NCI-H1694 treated with DMSO at 0.1 percent for 48 hours (cell line): ENCODE measurements at regions not wholly inside any gene's neighbourhood (a gene's known extent, or its start where the extent isn't known, plus 50 kb on each side); places are given as distances from the start of the nearest gene placed in this dataset.
"Not testable (repeated sequence)": the region's sequence is repeated elsewhere in the genome, so short reads cannot be mapped to it uniquely, and the experiment has no call there.

Experiments
- DNase-seq: peaks from one replicate; lab custom pipeline; 2025; lab: John Stamatoyannopoulos, UW

DNA sequence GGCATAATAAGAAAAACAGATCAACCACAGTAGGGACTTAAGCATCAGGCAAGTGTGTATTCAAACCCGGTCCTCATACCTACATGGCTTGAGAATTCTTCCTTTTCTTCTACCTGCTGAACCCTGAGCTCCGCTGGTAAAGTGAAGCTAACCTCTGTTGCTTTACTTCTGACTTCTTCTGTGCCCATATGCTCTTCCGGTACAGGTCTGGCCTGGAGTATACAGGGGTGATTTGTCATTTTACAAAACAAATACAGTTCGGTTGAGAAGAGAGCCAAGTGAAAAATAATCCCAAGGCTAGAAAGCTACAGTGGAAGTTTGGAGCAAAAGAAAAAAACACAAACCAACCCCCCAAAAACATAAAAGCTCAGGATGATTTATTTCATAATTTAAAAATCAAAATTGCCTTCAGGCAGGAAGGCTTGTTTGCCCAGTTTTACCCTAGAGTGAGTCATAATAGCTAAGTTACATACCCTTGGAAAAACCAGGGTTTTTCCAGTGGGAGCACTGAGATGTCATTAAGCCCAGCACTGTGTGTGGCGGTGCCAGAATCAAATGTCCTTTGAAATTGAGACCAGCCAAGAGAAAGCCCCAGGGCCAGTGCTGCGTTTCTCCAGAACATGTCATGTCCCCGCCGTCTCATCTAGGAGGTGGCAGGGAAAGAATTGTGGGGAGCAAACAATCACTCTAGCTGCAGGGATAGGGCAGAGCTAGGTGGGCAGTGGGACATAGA, 305.5 kb upstream of the ISX start:
- DNase-seq = no peak

DNA sequence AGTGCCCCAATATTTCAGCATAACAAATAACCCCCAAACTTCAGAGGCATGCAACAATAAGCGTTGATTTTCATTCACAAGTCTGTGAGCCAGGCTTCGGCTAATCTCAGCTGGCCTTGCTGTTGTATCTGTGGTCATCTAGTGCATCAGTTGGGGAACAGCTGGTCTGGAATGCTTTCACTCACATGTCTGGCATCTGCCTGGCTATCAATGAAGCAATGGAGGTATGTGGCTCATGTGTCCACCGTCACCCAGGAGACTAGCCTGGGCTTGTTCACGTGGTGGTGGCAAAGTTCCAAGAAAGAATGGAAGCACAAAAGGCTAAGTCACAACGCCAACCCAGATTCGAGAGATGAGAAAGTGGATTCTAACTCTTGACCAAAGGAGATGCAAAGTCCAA, 304.8 kb upstream of the ISX start:
- no peak for DNase-seq

DNA sequence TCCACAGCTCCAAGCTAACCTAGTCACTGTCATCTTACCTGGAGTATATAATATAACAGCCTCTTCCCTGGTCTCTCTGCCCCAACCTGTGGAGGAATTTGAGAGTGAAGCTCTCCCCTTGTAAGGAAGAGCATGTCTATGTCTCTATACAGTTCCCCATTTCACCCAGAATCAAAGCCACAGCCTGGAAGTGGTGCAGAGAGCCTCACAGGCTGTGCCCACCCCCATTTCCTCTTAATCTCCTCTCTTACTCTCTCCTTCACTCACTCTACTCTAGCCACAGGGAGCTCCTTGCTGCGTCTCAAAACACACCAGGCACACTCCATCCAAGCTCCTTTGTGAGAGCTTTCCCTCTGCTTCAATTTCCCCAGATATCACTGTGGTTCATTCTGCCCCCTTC, 302.5 kb upstream of the ISX start:
- no peak for DNase-seq

DNA sequence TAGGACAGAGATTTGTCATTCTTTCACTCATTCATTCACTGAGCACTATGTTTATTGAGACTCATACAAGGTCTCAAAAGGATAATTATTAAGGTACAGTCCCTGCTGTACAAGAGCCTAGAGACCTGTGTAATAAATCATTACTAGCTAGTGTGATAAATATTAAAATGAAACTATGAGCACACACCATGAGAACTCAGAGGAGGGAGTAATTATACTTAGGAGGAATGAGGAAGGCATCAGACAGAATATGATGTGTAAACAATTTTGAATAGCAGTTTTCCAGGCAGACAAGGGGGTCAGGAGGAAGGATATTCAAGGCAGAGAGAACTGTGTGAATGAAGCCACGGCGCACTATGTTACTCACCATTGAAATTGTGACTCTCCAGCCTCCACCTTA, 300.8 kb upstream of the ISX start:
- DNase-seq = no peak

DNA sequence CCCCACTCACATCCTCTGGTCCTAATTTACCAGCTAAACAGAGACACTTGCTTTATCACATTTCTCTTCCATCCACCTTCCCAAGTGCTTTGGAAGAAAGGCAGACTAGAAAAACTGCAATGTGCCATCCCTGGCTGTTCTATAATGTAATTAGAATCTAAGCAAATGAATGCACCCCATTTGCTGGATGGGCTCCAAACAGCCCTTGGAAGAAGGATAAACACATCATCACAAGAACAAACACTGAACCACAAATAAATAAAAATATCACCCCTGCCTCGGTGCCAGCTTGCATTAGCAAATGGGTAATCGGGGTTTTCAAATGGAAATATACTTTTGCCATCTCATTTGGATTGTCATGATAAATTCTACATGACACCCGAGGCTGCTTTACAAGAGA, 296.6 kb upstream of the ISX start:
- no peak for DNase-seq

DNA sequence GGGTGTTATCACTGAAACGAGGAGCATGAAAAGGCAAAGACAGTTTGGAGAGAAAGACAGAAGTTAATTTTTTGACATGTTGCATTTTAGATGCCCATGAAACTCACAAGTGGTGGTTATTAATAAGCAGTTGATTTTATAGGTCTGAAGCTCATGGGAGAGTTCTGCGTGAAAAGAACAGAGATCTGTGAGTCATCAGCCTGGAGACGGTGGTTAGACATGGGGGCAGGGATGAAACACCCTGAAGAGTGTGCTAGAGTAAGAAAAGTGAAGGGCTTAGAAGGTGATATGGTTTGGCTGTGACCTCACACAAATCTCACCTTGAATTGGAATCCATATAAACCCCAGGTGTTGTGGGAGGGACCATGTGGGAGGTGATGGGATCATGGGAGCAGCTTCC, 289.1 kb upstream of the ISX start:
- no peak for DNase-seq

DNA sequence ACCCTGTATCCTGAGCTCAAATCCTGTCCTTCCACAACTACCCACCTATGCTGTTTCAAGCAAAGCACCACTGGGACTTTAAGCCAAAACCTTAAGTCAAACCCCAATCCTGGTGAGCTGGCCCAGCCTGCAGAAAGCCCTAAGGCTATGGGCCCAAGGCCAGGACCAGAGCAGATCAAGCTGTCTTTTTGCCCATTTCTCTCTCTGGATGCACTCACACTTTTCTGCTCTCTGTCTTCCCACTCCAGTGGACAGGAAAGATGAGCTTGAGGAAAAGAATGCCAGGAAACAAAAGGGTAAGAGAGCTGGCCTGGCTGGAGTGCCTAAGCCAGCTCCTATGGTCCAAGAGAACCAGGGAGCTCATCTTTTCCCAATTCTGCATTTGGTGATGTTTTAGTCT, 284.3 kb upstream of the ISX start:
- DNase-seq = no peak

DNA sequence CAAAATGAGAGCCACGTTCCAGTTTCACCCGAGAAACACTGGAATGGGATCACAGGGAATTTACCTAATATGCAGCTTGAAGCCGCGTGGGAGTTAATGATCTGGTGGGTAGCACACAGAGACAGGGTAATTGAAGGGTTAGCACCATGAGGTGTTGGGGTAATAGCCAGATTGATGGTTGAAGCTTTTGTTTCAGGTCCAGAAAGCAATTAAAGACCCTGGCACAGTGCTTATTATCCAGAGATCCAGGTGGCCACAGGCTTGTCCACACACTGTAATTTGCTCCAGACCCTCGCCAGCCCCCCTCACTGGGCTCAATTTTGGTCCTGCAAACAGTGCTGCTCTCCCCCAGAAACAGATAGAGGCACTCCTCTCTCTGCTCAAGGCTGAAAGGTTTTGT, 282.5 kb upstream of the ISX start:
- no peak for DNase-seq

DNA sequence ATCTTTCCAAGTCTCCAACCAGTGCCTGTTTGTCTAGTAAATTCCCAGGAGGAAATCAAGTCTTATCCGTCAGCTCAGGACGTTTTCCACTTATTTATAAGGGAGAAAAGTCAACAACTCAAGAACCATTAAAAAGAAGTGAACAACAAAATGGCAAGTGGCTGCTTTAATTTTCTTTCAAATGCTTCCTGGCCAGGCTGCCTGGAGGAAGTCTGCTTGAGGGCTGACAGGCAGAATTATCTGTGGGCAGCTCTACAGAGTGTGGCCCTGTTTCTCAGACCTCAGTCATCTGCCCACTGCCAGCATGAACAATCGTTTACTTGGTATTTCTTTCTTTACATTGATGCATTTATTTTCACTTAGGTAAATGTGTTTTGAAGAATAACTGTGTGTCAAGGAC, 281.9 kb upstream of the ISX start:
- no peak for DNase-seq

DNA sequence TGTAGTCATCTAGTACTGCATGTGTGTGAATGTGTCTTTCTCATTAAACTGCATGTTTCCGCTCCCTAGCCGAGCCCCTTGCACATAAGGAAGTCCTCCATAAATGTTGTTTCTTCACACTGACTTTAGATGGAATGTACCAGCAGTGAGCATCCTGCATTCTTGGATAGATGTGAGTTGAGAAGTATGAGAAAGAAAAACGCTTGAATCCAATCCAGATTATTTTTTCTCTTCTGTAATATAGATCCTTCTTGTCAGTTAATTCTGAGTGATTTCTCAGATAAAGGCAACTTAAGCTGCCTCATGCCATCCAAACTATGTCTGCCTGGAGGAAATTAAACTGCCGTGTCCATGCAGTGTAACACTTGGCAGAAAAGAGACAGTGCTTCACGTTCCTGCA, 268.1 kb upstream of the ISX start:
- DNase-seq = no peak

DNA sequence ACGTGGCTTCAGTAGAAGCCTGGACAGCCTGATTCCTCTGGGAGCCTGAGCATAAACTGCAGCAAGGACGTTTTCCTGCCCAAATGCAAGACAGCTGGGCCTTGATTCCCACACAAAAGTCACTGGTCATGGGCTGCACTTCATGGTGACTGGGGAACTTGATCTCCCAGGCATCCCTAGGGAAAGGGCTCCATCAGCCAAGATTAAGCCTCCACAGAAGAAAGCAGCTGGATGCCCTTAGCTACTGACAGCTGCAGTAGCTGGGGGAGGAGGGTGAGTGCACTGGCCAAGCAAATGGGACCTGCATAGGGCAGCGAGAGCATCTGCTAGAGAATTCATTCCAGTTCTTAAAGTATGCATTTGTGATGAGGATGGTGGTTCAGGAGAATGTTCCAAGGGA, 267.4 kb upstream of the ISX start:
- DNase-seq = no peak

DNA sequence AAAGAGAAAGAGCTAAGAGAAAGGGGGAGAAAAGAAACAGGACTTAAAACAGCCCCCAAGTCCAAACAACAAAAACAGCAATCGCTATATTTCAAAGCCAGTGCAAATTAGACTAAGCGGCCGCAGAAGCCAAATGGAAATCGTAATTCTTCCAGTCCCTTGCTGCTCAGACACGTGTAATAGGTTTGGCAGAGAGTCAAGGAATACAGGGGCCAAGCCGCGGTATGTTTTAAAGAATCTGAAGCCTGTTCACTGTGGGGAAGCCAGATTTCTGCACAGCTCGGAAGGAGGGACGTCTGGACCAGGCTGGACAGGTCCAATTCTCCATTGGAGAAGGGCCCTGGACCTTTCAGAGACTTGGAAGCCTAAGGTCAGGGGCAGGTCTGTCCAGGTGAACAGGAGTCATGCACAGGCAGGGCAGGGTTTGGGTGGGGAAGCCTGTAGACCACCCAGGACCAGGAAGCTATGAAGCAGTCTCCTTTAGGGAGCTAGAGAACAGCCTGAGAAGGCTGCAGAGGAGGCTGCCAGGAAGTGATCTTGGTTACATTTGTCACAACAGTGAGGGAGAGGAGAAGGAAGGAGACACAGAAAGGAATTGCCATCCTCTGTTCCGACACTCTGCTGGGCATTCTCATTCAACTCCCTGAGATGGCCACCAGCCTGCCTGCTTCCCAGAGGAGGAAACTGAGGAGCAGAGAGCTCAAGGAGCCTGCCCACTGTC, 265.5 kb upstream of the ISX start:
- DNase-seq = no peak

DNA sequence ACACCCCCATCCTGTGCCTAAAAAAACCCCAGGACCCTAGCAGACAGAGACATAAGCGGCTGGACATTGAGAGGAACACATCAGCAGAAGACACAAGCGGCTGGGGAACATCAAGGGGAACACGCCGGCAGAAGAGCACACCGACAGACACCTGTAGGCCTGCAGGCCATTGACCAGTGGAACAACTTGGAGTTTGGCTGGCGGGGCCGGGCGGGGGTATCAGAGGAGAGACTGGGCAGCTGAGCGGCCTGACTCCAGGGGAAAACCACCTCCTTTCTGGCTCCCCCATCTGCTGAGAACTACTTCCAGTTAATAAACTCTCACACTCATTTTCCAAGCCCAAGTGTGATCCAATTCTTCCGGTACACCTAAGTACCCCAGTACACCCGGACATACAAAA, 264.7 kb upstream of the ISX start:
- DNase-seq = no peak

DNA sequence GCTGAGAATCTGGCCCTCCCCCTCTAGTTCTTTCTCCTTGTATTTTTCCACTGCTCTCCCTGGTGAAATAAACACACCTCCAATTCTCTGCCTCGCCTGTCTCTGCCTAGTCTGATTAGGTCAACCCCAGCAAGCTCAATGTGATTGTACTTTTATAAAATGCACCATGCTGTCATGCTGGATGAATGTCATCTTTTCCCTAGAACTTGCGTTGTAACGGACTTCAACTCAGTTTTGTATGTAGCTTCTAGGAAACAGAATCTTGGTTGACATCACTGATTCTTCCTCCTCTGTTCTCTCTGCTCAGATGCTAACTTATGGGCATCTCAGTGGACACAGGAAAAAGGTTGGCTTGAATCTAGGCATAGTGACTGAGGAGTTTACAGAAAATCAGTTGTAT, 261.9 kb upstream of the ISX start:
- no peak for DNase-seq

DNA sequence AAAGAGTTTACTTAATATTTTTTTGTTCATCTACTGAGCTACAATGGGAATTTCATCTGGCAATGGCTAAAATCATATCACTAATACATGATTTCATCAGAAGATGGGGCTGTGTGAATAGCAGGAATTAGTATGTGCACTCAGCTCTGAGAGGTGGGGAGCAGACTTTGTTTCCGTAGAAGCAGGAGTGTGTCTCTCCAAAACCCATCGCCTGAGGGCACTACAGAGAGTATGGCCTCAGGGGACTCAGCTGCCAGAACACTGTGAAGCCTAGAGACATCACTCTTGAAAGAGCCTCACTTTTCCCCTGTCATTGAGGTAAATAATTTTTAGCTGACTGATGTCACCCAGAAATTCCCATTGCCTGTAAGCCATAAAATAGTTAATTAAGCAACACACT, 261.4 kb upstream of the ISX start:
- no peak for DNase-seq

DNA sequence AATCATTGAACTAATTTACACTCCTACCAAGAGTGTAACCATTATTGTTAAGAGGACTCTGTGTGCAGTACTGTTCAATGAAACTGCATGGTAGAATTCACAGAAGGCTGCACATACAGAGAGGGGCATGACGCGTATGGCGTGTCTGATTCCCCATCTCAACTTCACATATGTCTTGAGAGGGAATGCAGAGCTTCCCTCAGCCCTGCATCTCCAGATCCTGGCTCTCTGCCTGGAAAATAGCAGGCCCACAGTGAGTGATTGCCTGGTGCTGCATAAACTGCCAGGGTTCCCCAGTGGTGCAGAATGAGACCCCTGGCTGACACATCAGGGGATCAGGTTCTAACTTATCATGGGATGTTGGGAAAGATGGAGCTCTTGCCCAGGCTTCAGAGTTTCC, 260.2 kb upstream of the ISX start:
- DNase-seq = no peak

DNA sequence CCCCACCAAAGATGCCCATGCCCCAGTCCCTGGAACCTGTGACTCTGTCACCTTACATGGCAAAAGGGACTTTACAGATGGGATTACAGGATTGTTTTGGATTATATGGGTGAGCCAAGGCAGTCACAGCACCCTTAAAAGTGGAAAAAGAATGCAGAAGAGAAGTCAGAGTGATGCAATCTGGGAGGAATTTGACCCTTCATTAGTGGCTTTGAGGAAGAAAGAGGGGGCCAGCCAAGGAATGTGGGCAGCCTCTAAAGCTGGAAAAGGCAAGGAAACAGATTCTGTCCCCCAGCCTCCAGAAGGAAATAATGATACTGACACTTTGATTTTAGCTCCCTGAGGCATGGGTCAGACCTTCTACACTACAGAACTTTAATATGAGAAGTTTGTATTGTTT, 257.3 kb upstream of the ISX start:
- DNase-seq = no peak

DNA sequence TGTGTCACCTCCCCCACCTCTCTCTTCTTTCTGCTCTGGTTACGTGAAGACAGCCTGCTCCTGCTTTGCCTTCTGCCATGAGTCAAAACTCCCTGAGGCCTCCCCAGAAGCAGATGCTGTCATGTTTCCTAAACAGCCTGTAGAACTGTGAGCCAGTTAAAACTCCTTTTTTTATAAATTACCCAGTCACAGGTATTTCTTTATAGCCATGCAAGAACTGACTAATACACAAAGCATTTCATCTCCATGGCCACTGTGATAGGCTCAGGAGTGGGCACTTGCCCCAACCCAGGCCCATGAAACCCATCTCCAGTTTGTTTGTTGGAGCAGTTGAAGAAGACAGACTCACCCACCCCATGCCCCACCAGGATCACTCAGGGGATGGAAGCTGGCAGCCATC, 253.3 kb upstream of the ISX start:
- DNase-seq = no peak

DNA sequence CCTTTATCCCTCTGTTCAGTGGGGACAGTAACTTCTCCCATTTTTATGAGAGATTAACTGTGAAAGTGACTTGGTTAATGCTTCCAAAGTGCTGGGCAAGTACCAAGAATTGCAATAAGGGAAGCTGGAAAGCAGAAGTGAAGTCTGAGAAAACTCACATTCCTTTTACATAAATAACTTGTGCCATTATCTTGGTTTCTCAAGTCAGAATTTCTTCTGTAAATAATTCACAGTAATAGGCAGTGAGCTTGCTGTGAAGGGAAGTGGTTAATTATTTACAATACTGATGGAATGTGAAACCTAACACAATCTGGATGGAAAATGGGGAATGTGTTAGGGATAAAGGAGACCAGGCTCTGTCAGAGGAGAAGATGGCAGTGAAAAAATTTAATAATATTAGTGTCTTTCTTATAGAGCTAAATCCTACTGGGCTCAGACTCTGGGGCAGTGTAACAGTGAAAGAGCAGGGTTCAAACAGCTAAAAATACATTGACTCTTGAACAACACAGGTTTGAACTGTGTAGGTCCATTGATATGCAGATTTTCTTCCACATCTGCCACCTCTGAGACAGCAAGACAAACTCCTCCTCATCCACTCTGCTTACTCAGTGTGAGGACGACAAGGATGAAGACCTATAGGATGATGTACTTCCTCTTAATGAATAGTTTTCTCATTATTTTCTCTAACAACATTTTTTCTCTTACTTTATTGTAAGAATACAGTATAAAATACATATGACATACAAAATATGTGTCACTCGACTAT, 251.5 kb upstream of the ISX start:
- DNase-seq = no peak

DNA sequence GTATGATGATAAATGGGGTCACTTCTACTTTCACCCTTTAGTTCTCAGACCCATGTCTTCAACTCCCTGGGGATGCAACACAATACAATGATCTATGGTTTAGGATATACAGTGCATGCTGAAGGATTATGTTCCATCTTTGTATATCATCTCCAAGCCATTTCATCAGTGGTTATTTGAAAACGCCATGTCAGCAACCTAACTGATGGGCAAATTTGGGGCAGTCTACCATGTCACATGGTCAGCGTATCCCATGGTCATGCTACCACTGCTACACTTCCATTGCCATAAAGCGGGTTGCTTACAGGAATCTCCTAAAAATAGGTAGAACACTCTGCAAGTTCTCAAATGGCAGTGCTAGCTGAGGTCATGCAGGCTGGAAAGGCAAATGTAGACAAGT, 236.5 kb upstream of the ISX start:
- no peak for DNase-seq

DNA sequence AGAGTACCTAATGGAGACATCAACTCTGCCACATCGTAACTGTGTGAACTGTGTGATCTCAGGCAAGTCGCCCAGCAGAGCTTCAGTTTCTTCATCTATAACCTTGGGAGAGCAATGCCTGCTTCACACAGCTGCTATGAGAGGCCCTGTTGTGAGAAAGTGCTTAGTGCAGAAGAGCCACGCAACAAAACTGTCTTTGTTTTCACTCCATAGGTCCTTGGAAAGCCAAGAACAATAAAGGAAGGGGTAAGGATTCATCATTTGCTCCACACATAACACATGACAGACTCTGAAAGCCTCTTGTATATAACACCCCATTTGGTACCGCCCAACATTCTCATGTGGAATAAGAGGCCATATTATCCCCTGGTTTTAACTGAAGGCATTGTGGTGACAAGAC, 231.9 kb upstream of the ISX start:
- no peak for DNase-seq

DNA sequence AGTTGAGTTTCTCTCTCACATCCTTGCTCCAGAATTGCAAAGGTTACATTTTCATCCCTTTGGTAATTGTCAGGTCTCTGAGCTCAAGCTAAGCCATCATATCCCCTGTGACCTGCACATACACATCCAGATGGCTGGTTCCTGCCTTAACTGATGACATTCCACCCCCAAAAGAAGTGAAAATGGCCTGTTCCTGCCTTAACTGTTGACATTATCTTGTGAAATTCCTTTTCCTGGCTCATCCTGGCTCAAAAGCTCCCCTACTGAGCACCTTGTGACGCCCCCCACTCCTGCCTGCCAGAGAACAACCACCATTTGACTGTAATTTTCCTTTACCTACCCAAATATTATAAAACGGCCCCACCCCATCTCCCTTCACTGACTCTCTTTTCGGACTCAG, 231.4 kb upstream of the ISX start:
- DNase-seq = not testable (repeated sequence)

DNA sequence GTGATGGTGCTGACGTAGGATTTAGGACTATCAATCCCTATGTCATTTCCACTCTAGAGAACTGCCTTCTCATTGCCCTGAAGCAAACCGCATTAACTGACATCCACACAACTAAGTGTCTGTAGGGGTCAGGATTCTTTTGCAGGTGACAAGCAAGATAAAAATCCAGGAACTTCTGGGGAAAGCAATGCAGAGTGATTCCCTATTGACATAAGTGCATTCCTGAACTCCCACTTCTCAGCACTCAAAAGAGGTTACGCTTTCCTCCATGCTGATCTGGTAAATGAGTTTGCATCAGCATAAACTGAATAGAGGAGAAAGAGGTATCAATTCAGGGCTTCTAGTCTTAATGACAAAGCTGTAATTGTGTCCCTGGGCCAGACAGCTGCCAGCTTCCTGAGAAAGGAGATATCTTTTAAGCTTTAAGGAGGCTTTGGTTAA, 224.6 kb upstream of the ISX start:
- no peak for DNase-seq
